Stimulated activated CD4-positive, alpha-beta T cell treated with anti-CD3 and anti-CD28 coated beads, Interleukin-1b, Interleukin-23, amount 100 ng/mL, for 48 hours (primary cell): ENCODE measurements at regions not wholly inside any gene's neighbourhood (a gene's known extent, or its start where the extent isn't known, plus 50 kb on each side); places are given as distances from the start of the nearest gene placed in this dataset.
"Not testable (repeated sequence)": the region's sequence is repeated elsewhere in the genome, so short reads cannot be mapped to it uniquely, and the experiment has no call there.

Source experiments
- DNase-seq: peaks from one replicate; pipeline ENCODE4 v3.0.0-alpha.2; 2020

DNA sequence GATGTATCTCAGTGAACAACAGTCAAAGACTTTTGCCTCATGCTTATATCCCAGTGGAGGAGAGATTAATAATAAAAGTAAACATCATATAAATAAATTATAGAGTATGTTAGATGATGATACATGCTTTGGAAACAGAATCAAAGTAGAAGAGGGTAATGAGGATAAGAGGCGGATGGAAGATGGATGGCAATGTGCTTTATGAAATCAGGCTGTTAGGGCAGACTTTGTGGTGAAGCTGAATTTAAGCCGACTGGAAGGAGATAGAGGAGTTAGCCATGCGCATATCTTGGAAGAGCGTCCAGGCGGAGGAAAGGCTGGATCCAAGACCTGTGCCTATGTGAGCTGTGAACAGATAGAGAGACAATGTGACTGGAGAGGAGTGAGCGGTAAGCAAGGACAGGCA, 74.9 kb upstream of the GUCY1A1 start:
- DNase-seq, result no peak

DNA sequence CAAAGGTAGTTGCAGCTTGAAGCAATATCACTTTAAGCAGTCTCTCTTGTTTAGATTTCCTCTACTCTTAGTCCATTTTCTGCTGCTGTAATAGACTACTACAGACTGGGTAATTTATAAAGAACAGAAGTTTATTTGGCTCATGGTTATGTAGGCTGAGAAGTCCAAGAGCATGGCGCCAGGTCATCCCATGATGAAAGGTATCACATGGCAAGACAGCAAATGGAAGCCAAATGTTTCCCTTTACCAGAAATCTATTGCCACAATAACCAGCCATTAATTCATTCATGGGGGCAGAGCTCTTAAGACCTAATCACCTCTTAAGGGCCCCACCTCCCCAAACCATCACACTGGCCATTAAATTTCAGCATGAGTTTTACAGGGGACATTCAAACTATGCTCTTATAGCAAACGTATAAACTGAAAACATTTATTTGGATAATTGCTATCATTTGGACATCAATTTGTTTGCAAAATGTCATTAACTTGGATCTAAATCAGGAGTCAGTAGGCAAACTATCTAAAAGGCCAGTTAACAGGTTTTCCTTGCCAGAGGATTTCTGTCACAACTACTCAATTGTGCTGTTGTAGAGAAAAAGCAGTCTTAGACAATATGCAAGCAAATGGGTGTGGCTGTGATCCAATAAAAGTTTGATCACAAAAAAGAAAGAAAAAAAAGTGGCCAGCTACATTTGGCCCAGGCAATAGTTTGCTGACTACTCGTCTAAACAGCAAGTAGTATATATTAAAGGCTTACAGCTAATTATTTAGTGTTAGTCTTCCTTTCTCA, 75.7 kb upstream of the GUCY1A1 start:
- DNase-seq, result no peak

DNA sequence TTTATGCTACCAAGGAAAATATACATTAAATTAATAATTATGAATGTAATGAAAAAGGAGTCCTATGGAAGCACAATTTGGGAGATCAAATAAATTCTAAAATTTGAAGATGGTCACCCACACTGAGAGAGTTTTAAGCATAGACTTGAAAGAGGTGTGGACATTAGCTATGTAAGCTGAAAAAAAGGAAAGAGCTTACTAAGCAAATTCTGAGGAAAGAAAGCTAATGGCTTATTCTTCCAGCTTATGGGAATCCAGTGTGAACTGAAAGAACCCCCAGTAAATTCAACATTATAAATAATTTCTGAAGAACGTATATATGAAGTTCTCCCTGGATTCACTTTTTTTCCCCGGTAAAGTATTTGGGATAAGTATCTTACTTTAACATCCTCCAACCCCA, 78.2 kb upstream of the GUCY1A1 start:
- no peak for DNase-seq

DNA sequence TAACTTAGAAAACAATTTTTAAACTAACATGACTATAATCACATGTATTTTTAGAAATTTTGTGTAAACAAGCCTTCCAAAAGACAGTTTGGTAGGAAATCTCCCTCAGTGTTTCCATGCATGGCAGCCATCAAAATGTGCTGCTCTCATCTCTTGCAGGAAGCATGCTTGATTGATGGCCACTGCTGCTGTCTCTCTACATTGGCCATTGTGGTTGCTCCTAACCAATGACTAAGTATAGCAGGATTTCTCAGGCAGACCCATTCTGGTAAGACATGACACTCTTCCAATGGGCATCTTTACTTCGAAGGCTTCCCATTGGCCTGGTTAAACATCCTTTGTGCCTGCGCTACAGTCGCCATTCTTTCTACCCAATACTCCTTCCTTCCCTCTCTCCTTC, 78.9 kb upstream of the GUCY1A1 start:
- no peak for DNase-seq

DNA sequence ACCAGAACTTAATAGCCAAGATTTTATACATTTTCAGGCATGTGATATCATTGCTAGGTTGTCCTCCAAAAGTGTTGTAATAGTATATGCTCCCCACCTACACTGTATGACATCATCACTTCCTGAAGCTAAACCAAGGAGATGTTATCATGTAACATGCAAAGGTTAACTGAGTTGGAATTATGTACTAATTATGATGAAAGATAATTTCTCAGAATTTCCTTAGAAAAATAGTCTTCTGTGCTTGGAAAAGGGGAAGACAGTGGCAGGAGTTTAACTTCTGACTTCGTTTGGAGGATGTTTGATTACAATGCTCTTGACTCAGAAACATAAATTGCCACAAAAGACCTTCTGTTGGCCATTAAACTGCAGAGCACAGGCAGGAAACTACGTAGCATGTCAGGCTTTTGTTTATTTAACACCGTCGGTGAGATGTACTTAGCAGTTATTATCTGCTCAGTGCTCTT, 83.6 kb upstream of the GUCY1A1 start:
- DNase-seq, result no peak

DNA sequence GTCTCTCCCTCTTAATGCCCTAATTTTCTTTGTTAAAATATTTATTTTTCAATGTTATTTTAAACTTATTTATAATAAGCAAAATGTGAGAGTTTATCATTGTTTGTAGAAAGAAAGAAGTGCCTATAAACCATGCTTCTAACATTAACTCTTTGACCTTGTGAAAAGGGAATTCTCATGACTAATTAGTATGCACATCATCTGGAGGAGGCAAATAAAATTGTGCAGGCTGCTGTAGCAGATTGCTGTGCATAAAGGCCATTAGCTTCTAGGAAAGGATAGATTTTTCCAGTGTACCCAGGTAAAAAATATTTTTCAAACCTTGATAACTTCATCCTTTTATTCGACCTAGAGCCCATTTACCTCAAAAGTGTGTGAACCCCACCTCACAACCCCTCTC, 84.6 kb upstream of the GUCY1A1 start:
- no peak for DNase-seq

DNA sequence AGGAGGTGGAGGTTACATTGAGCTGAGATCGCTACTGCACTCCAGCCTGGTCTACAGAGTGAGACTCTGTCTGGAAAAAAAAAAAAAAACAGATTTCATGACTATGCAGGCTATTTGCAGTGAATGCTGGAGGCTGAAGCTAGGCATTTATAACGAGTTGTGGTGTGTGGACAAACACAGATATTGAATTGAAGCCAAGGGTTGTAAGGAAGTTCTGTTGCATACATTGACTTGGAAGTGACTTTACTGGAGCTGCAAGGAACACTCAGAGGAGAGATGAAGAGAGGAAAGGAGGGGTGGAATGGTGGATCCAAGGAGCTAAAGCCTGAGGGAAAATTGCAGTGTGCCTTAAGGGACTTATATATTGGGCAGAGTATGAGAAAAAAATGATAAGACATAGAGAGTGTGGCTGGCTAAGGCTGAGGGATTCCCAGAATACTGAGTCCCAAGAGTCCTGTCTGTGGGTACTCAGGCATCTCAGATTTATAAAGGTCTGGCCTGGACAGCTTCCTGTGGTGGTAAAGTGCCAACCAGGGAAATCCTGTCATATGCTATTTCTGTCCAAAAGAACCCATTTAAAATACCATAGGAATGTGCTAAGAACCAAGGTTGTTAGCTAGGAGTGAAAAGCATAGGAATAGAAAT, 87.8 kb upstream of the GUCY1A1 start:
- no peak for DNase-seq

DNA sequence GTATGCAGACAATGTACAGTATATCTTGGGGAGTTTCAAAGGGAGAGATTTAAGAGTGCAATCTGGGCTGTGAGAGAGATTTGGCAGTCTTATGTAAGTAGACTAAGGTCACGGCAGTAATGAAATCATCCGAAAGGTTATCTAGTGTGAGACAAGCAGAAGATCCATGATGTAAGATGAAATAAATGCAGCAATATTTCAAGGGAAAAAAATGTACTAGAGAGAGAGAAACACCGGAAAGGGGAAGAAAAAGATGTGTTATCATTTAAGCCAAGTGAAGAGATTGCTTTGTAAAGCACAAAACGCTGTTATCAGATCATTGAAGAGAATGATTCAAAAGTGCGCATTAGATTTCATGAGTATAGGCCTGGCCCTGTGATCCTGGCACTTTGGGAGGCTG, 88.4 kb upstream of the GUCY1A1 start:
- no peak for DNase-seq

DNA sequence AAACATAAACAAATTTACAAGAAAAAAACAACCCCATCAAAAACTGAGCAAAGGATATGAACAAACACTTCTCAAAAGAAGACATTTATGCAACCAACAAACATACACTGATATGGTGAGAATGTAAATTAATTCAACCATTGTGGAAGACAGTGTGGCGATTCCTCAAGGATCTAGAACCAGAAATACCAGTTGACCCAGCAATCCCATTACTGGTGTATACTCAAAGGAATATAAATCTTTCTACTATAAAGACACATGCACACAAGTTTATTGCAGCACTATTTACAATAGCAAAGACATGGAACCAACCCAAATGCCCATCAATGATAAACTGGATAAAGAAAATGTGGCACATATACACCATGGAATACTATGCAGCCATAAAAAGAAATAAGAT, 92.3 kb upstream of the GUCY1A1 start:
- not testable (repeated sequence) for DNase-seq

DNA sequence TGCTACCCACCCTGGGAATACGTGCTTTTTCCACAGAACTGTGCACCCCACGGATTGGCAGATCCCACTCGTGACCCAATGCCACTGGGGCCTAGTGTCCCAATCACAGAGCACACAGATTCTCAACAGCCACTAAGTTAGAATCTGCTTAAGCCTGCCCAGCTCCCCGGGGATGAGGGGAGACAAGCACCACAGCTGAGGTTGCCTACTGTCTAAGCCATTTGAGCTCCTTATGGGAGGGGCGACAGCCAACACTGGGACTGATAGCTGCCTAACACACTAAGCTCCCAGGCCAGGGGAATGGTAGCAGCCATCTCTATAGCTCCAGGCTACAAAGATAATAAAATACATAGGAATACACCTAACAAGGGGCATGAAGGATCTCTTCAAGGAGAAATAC, 93.5 kb upstream of the GUCY1A1 start:
- DNase-seq, result no peak

DNA sequence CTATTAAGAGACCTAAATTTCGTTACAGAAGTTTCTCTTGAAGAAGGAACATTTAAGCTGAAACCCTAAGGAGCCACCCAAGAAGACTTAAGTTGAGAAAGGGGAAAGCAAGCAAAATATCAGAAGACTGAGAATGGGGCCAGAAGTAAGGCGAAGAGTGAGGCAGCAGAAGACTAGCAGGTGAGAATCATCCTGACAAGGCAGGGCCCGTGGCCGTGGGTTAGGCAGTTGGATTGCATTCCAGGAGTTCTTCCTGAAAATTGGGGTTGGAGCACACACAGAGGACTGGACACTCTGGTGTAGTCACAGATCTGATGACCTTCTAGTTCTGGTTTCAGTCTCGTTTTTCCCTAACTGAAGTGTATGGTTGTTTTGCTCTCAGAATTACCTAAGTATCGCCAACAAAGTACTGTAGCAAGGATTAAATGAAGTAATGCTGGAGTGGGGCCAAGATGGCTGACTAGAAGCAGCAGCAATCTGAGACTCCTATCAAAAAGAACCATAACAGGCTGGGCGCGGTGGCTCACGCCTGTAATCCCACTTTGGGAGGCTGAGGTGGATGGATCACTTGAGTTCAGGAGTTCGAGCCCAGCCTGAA, 94.4 kb upstream of the GUCY1A1 start:
- DNase-seq, result no peak

DNA sequence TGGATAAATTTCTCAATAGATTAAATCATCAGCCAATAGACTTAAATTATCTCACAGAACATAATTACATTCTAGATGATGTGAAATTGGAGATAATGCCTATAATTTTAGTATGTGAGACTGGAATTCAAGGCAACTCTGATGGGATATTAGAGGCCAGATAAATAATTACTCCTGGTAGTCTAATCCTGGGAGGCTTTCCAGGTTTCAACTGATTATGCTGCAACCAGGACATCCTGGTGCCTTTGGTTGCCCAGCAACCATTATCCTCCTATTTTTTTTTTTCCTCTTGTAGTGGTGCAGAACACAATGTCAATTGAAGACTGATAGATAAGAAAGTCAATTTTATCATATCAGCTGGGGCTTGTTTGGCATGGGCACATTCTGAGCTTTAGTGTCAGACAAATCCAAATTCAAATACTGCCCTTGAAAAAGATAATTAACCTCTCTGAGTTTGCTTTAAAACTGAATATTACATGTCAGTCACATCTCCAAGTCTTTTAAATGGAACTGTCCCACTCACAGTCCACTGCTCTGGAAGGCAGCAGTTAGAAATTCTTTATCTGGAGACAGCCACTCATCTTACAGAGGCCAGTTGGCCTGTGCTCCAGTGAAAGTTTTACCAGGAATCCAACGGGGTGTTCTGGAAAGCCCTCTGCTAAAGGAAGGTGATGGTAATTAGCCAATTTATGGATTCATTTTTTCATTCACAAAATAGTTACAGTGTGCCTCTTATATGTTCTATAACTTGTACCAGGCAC, 95.3 kb upstream of the GUCY1A1 start:
- DNase-seq, result no peak

DNA sequence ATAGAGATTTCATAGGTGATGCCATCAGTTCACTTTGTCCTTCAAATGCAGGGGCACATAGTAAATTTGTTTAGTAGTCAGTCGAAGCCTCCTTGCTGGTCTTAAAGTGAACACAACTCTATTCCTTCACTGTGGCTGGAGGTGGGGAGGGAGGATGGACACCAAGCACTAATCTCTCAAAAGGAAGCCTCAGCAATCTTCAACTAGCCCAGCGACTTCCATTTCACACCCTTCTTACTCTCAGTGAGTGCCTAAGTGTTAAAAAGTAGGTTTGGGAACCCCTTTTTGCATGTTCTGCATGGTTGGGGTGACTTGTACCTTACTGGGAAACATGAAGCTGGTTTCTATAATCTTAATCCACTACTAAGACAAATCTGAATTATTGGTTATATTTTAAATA, 96.0 kb upstream of the GUCY1A1 start:
- DNase-seq, result no peak

DNA sequence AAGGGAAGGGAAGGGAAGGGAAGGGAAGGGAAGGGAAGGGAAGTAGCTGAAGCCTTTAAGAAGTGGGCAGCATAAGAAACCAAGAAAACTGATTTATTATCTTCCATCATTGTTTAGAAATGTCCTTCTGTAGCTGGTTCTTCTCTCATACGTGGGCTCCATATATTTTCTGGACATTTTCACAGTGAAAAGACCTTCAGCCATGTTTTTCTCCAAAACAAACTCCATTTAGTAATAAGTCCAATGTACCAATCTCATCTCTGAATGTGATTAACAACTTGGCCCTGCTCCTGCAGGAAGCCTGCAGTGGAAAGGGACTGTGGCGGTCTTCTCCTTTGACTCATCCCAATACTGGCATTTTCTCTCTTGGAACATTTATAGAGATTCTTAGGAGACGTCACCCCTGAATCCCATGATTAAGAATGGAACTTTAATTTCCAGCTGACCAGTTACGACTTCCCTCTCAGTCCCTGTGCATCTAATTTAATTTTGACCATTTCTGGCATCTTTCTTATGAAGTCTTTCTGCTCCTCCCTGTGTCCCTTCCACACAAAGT, 96.6 kb upstream of the GUCY1A1 start:
- DNase-seq, result no peak

DNA sequence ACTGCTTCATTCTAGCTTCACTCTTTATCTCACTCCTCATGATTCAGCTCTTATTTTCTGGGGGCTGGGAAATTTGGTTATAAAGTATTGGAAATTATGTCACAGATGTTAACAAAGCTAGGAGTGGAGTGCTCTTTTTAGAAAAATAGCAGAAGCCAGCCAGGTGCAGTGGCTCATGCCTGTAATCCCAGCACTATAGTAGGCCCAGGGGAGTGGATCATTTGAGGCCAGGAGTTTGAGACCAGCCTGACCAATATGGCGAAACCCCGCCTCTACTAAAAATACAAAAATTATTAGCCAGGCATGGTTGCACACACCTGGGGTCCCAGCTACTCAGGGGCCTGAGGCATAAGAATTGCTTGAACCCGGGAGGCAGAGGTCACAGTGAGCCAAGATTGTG, 97.2 kb upstream of the GUCY1A1 start:
- DNase-seq, result no peak

DNA sequence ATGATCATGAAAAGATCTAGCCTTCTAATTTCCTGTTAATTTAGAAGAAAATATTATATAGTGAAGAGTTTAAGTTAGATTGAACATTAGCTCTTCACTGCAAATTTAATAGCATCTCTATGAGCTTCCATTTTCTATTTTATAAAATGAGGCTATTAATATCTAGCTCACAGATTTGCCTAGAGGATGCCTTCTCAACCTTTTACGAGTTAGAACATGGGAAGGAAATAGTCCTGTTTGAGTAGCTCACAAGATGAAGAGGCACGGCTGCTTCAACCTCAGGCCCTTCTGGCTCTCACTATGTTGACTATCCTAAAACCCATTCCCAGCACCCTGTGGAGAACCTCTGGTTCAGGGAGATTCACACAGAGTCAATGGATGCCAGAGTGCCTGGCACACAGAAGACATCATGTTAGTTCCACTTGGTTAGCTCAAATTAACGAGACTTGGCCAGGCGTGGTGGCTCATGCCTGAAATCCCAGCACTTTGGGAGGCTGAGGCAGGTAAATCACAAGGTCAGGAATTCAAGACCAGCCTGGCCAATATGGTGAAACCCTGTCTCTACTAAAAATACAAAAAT, 97.9 kb upstream of the GUCY1A1 start:
- no peak for DNase-seq

DNA sequence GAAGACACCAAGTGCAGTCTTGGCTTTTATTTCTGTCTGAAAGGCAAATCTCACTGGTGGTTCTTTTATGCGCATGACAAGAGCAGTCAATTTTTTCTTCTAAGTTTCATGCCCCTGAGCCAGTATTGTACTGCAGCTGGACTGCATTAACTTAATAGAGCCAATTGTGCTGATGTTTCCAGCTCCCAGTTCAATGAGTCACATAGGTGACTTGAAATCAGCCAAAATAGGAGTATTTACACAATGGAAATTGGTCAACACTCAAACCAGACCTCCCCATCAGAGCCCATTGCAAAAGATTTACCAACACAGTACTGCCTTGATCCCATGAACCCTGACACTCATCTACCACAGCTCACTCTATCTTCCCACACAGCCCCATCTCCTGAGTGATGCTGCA, 100.3 kb upstream of the GUCY1A1 start:
- DNase-seq, result no peak

DNA sequence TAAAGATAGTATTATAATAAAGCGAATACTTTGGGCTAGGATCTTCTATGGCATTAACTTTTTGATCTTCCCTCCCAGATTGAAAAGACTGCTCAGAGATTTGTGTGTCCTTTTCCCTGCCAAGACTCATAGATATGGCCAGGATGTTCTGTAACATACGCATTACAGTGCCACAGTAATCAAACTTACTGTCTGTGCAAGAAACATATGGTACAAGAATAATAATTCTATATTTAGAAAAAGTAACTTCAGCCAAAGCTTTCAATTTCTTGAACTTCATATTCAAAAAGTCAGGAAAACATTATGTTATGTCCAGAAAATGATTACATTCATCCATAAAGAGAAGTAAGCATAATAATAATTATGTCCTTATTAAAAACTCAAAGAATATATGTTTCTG, 100.9 kb upstream of the GUCY1A1 start:
- DNase-seq, result no peak

DNA sequence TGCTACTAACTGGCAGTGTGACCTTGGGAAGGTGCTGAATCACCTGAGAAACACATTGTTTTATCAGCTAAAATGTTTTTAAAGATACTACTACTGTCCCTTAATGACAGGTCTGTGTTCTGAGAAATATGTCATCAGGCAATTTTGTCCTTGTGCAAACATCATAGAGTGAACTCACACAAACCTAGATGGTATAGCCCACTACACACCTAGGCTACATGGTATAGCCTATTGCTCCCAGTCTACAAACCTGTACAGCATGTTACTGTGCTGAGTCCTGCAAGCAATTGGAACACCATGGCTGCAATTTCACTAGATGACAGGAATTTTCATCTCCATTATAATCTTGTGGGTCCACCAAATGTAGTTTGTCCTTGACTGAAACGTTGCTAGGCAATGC, 101.3 kb upstream of the GUCY1A1 start:
- no peak for DNase-seq

DNA sequence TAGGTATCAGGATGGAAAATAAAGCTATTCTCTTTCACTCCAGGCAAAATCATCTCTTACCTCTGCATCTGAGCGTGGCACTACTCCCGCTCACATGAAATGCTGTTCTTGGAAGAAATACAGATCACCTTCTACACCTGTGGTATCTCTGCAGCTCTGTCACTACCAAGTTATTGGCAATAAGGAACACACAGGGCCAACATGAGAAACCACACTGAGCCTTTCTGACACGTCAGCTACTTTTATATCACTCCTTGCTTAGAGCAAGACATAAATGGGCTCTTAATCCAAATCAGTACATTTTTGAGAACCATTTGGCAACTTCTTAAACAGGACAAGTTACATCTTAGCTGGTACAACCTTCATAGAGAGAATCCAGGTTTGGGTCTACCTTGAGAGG, 101.8 kb upstream of the GUCY1A1 start:
- DNase-seq, result no peak

DNA sequence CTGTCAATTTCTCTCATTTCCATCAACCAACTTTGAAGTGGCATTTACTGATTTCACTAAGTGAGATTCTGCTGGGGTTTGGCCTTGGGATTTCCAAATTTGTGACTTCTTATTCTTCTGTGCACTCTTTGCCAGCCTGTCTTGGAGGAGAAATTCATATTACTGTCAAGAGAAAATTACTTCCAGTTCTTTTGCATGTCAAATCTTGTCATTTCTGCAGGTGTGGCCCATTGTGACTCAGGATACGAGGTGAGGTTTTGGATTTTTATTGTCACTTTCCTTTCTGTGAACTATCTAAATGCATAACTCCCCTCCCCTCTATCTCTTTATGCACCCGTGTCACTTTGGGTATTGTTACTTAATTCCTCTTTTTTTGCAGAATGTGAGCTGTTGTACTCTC, 102.6 kb upstream of the GUCY1A1 start:
- no peak for DNase-seq

DNA sequence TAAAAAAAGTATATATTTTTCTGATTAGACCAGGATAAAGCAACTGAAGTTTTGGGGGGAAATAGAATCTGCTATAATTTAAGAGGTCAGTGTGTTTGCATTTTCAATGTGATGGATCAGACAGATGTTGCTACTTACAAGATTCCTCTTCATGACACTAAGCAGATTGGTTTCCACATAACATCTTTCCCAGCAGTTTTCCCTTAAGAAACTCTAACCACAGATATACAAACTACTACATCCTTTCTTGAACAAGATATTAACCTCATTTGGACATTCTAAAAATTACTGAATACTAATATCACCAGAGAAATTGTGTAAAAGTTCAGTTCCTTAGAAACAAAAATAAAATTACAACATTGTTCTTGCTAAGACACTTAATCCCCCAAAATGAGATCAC, 106.7 kb upstream of the GUCY1A1 start:
- no peak for DNase-seq

DNA sequence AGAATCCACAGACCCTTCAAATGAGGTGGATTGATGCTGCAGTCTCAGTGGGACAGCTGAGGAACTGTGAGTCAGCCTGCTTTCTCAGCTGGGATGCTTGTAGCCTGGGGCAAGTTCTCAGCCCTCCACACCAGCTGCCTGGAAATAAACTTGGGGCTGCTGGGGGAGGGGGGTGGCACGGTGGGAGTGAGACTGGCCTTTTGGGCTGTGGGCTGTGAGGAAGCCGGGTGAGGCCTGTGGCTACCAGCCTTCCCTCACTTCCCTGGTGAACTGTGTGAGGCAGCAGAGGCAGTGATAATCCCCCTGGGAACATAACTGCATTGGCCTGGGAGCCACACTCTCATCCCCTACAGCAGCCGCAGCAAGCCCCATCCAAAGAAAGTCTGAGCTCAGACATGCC, 114.5 kb upstream of the GUCY1A1 start:
- DNase-seq, result no peak
